Vagina (tissue), 2 donors: ENCODE measurements at regions not wholly inside any gene's neighbourhood (a gene's known extent, or its start where the extent isn't known, plus 50 kb on each side); places are given as distances from the start of the nearest gene placed in this dataset.

ENCODE experiments used
- POLR2A ChIP-seq, 2 donors: fragments of 450-650 bp; IDR thresholded peaks; one replicate each; pipeline ENCODE4 v1.6.1; 2017; ENCODE audit warnings: antibody characterized with exemption in 2 of 2, mild to moderate bottlenecking in 2 of 2, moderate library complexity in 2 of 2
- TF ChIP-seq, protein P1 (sequence below), 3 experiments: fragments of 450-650 bp in 2 of 3; fragments of 200-600 bp in 1 of 3; sonication (generic) in 1 of 3; IDR thresholded peaks; one replicate each; pipeline ENCODE4 v1.5.1; 2017 to 2019; ENCODE audit warnings: antibody characterized with exemption in 3 of 3, mild to moderate bottlenecking in 2 of 3, moderate library complexity in 2 of 3

DNA sequence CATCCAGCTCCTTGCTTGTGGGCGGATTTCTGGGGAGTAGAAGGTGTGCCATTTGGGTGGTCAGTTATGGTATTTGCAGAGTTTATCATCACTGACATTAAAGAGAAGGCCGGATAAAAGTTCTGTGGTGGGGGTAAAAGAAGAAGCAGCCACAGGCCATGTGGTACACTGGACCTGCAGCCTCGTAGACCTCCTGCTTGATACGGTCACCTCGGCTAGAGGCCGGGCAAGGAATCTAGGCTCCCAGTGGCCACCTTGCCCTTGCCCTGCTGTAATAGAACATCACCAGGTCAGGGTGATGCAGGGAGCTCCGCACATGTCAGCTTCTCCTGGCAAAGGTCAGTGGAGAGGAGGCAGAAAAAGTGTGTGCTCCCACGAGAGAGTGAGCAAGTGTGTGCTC, 376.1 kb upstream of the IRX4 start:
- TF ChIP-seq POLR2A (IDR thresholded peaks at IDR 0.05) = no peak
- TF ChIP-seq, protein P1, sequence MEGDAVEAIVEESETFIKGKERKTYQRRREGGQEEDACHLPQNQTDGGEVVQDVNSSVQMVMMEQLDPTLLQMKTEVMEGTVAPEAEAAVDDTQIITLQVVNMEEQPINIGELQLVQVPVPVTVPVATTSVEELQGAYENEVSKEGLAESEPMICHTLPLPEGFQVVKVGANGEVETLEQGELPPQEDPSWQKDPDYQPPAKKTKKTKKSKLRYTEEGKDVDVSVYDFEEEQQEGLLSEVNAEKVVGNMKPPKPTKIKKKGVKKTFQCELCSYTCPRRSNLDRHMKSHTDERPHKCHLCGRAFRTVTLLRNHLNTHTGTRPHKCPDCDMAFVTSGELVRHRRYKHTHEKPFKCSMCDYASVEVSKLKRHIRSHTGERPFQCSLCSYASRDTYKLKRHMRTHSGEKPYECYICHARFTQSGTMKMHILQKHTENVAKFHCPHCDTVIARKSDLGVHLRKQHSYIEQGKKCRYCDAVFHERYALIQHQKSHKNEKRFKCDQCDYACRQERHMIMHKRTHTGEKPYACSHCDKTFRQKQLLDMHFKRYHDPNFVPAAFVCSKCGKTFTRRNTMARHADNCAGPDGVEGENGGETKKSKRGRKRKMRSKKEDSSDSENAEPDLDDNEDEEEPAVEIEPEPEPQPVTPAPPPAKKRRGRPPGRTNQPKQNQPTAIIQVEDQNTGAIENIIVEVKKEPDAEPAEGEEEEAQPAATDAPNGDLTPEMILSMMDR (IDR thresholded peaks at IDR 0.05) = no peak
